ENCODE measurements at regions not wholly inside any gene's neighbourhood (a gene's known extent, or its start where the extent isn't known, plus 50 kb on each side); places are given as distances from the start of the nearest gene placed in this dataset.

DNA sequence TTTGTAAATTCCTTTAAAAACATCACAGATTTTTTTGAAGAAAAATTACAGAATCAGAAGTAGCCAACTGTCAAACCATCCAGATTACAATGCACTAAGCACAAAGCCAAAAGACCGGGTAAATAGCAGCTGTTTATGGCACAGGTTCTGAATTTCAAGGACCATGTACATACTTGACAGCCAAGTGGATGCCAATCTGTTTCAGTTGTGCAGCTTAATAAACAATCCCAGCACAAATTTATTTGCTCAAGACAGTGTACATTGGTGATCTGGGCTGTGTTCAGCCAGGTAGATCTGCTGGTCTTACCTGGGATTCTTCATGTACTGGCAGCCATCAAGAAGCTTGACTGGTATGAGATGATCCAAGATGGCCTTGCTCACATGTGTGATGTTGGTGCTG lies 229.8 kb upstream of the FLRT2 start:
- no peak for TF ChIP-seq EZH2 (IDR thresholded peaks at IDR 0.05; ENCODE audit: borderline replicate concordance, low read depth, low read length, severe bottlenecking)
- TF ChIP-seq, protein P1, sequence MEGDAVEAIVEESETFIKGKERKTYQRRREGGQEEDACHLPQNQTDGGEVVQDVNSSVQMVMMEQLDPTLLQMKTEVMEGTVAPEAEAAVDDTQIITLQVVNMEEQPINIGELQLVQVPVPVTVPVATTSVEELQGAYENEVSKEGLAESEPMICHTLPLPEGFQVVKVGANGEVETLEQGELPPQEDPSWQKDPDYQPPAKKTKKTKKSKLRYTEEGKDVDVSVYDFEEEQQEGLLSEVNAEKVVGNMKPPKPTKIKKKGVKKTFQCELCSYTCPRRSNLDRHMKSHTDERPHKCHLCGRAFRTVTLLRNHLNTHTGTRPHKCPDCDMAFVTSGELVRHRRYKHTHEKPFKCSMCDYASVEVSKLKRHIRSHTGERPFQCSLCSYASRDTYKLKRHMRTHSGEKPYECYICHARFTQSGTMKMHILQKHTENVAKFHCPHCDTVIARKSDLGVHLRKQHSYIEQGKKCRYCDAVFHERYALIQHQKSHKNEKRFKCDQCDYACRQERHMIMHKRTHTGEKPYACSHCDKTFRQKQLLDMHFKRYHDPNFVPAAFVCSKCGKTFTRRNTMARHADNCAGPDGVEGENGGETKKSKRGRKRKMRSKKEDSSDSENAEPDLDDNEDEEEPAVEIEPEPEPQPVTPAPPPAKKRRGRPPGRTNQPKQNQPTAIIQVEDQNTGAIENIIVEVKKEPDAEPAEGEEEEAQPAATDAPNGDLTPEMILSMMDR (IDR thresholded peaks at IDR 0.05; ENCODE audit: borderline replicate concordance, extremely low read depth, low read length, poor library complexity, severe bottlenecking) = no peak

Data from DND-41 (cell line).